ENCODE measurements at regions not wholly inside any gene's neighbourhood (a gene's known extent, or its start where the extent isn't known, plus 50 kb on each side); places are given as distances from the start of the nearest gene placed in this dataset.

DNA sequence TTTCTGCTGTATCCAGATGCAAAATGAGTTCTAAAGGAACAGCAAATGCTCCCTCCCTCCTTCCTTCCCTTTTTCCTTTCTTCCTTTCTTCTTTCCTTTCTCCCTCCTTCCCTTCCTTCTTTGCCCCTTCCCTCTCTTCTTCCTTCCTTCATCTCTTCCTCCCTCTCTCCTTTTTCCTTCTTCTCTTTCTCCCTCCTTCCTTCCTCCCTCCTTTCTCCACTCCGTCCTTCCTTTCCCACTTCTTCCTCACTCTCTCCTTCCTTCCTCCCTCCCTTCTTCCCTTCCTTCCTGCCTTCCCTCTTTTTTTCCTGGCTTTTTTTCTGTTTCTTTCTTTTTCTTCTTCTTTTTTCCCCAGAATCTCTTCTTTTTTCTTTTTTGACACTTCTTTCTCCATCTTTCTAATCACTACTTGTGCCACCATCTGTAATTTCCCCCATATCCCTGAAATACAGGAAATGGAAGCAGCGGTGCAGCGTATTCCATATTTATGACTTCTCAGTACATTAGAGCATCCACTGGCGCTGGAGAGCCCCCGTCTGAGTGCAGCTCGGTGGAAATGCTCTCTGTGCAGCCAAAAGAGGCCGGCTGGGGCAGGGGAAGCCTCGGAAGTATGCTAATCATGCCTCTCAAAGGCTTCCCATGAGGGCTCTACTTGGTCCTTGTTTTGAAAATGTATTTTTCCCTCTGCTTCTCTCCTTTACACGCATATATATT lies 275.6 kb downstream of the TSHZ3 start:
- no peak for DNase-seq (ENCODE audit: low spot score)
- Histone ChIP-seq H3K4me1 (no peaks in the 10 kb centered on the region), H3K27ac (no peak overlapping the region), H3K9me3 (no peaks in the 10 kb centered on the region), H3K4me3 (no peak overlapping the region), H3K27me3 (no peaks in the 10 kb centered on the region), H3K36me3 (no peaks in the 10 kb centered on the region)
- TF ChIP-seq, protein P1, sequence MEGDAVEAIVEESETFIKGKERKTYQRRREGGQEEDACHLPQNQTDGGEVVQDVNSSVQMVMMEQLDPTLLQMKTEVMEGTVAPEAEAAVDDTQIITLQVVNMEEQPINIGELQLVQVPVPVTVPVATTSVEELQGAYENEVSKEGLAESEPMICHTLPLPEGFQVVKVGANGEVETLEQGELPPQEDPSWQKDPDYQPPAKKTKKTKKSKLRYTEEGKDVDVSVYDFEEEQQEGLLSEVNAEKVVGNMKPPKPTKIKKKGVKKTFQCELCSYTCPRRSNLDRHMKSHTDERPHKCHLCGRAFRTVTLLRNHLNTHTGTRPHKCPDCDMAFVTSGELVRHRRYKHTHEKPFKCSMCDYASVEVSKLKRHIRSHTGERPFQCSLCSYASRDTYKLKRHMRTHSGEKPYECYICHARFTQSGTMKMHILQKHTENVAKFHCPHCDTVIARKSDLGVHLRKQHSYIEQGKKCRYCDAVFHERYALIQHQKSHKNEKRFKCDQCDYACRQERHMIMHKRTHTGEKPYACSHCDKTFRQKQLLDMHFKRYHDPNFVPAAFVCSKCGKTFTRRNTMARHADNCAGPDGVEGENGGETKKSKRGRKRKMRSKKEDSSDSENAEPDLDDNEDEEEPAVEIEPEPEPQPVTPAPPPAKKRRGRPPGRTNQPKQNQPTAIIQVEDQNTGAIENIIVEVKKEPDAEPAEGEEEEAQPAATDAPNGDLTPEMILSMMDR (IDR thresholded peaks at IDR 0.05): no peak

DNA sequence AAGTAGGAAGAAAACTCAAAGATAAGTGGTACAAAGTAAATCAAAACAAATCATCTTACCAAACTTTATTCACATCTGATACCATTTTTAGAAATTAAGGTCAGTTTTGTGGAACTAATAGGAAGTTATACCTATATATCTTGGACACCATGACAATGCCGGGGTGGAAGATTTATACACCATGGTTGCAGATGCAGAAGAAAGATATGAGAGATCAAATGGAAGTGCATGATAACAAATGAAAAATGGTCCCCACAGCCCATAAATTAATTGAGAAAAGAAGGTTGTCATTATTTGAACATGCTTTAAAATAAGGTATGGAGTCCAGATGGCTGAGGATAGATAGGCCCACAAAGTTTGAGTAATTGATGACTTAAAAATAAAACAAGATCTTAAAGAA lies 276.8 kb downstream of the TSHZ3 start:
- no peaks in the 10 kb centered on the region for H3K36me3 ChIP-seq
- no peaks in the 10 kb centered on the region for H3K9me3 ChIP-seq
- no peak overlapping the region for H3K27ac ChIP-seq
- no peaks in the 10 kb centered on the region for H3K4me1 ChIP-seq
- DNase-seq (ENCODE audit: low spot score): no peak
- no peak overlapping the region for H3K4me3 ChIP-seq
- no peaks in the 10 kb centered on the region for H3K27me3 ChIP-seq
- TF ChIP-seq, protein P1 (IDR thresholded peaks at IDR 0.05): no peak

DNA sequence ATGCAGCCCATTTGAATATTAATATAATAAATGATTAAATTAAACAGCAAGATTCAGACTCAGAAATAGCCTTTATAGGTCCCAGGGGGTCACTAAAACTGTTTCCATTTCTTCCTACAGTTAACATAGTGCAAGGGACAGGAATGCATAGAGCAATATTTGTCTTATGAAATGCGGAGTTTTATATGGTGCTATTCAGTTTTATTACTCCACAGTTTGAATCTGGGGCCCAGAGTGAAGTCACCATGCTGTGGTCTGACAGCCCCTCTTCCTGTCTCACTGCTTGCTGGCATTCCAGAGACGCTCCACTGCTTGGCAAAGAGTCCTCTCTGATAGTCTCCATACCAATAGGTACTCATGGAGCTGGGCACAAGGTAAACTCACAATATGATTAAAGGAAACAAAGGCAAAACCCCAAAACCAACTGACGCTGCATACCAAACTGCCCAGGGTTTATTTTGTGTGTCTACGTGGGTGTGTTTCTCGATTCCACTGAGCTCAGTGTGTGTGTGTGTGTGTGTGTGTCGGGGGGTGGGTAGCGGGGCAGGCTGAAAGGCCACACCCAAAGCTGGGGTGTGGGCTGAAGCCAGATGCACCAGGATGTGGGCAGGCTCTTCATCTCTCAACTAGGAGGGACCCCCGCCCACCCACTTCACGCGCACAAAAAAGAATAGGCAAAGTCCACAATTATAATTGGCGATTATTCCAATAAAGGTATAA lies 277.9 kb downstream of the TSHZ3 start:
- H3K4me1 ChIP-seq: no peaks in the 10 kb centered on the region
- H3K4me3 ChIP-seq: no peak overlapping the region
- no peak overlapping the region for H3K27ac ChIP-seq
- no peak for DNase-seq (ENCODE audit: low spot score)
- H3K36me3 ChIP-seq: no peaks in the 10 kb centered on the region
- TF ChIP-seq, protein P1 (IDR thresholded peaks at IDR 0.05): no peak
- no peaks in the 10 kb centered on the region for H3K27me3 ChIP-seq
- no peaks in the 10 kb centered on the region for H3K9me3 ChIP-seq

- H3K27ac ChIP-seq: no peak overlapping the region
- no peaks in the 10 kb centered on the region for H3K27me3 ChIP-seq
- H3K36me3 ChIP-seq: no peaks in the 10 kb centered on the region
- H3K4me3 ChIP-seq: no peak overlapping the region
- no peaks in the 10 kb centered on the region for H3K4me1 ChIP-seq
- TF ChIP-seq, protein P1 (IDR thresholded peaks at IDR 0.05): no peak
- no peak for DNase-seq (ENCODE audit: low spot score)
- H3K9me3 ChIP-seq: no peaks in the 10 kb centered on the region
These were observed 278.8 kb downstream of the TSHZ3 start for GRCh38 chr19:31070146-31071065.

GRCh38 chr19:31068268-31068667 lies 281.0 kb downstream of the TSHZ3 start:
- Histone ChIP-seq H3K27ac (no peak overlapping the region), H3K9me3 (no peaks in the 10 kb centered on the region), H3K4me3 (no peak overlapping the region), H3K27me3 (no peaks in the 10 kb centered on the region), H3K4me1 (no peaks in the 10 kb centered on the region), H3K36me3 (no peaks in the 10 kb centered on the region)
- TF ChIP-seq, protein P1 (IDR thresholded peaks at IDR 0.05): no peak
- no peak for DNase-seq (ENCODE audit: low spot score)

Data from right atrium auricular region (tissue), 2 donors.